ENCODE measurements at regions not wholly inside any gene's neighbourhood (a gene's known extent, or its start where the extent isn't known, plus 50 kb on each side); places are given as distances from the start of the nearest gene placed in this dataset.
A peak's percentile ranks its signal among the peaks of the same experiment; 100 is the strongest.

DNA sequence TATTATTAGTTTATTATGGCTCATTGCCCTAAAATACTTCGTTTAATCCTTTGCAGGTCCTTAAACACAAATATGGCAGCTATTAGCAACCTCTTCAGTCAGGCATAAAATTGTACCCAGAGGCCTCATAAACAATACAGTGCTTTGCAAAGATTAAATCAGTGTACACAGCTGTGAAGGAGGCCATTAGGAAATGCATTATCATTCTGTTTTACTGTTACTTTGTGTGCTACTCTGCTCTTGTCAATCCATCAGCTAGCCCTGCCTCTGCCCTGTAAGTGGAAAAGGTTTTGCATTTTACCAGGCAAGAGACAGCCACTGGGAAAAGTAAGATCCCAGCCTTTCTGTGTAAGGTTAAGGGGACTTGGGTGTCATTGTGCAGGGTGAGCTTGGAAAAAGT, 415.7 kb upstream of the DAB1 start:
- TF ChIP-seq, protein P1, sequence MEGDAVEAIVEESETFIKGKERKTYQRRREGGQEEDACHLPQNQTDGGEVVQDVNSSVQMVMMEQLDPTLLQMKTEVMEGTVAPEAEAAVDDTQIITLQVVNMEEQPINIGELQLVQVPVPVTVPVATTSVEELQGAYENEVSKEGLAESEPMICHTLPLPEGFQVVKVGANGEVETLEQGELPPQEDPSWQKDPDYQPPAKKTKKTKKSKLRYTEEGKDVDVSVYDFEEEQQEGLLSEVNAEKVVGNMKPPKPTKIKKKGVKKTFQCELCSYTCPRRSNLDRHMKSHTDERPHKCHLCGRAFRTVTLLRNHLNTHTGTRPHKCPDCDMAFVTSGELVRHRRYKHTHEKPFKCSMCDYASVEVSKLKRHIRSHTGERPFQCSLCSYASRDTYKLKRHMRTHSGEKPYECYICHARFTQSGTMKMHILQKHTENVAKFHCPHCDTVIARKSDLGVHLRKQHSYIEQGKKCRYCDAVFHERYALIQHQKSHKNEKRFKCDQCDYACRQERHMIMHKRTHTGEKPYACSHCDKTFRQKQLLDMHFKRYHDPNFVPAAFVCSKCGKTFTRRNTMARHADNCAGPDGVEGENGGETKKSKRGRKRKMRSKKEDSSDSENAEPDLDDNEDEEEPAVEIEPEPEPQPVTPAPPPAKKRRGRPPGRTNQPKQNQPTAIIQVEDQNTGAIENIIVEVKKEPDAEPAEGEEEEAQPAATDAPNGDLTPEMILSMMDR (IDR thresholded peaks at IDR 0.05): no peak
- Mint-ChIP-seq H3K27me3 (ENCODE audit: insufficient read depth) (no peaks in the 10 kb centered on the region), H3K4me1 (ENCODE audit: low read depth) (no peaks in the 10 kb centered on the region; the same call in 1 of the 2 replicates), H3K36me3 (ENCODE audit: low read depth) (no peaks in the 10 kb centered on the region; the same call in 1 of the 2 replicates), H3K9me3 (peaks cover 43% of the 10 kb centered on the region), H3K4me3 (no peak overlapping the region), H3K27ac (no peak overlapping the region)
- no peak for DNase-seq

DNA sequence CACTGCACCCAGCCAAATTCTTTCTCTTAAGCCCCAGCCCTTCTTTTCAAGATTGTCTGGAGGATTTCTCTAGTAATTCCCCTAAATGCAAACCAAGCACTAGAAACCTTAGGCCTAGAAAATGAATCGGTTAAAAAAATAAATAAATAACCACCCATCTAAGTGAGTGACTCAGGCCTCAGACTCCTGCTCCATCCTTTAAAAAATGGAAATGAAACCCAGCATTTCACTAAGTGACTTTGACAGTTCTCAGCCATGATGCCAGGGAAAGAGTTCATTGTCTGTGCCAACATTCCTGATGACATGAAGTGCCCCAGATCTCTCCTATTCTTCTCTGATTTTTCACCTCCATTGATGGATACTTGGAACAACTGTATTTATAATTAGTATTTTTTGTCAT, 415.2 kb upstream of the DAB1 start:
- no peaks in the 10 kb centered on the region for H3K27me3 Mint-ChIP-seq (ENCODE audit: insufficient read depth)
- H3K36me3 Mint-ChIP-seq (ENCODE audit: low read depth): no peaks in the 10 kb centered on the region; the same call in 1 of the 2 replicates
- DNase-seq: peak; percentile 29
- TF ChIP-seq, protein P1 (IDR thresholded peaks at IDR 0.05): no peak
- no peak overlapping the region for H3K4me3 Mint-ChIP-seq
- no peaks in the 10 kb centered on the region; the same call in 1 of the 2 replicates for H3K4me1 Mint-ChIP-seq (ENCODE audit: low read depth)
- peaks cover 43% of the 10 kb centered on the region for H3K9me3 Mint-ChIP-seq
- no peak overlapping the region for H3K27ac Mint-ChIP-seq

DNA sequence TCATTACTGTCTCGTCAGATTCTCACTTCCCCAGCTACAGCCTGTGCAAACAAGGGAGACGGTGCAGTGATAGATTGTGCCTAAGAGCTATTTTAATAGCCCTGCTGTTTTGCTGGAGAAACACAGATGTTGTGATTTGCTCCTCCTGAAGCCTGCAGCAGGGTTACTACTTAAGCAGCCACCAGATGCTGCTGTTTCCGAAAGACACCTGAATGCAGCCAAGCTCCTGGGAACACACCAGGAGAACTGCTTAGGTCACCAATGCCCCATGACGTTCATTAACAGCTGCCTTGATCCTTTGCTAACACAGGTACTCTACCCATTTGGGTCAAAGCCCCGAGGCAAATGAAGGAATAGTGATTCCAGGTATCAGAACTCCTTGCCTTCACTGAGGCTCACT, 411.8 kb upstream of the DAB1 start:
- H3K27me3 Mint-ChIP-seq (ENCODE audit: insufficient read depth): no peaks in the 10 kb centered on the region
- DNase-seq: no peak
- TF ChIP-seq, protein P1 (IDR thresholded peaks at IDR 0.05): no peak
- H3K4me3 Mint-ChIP-seq: no peak overlapping the region
- no peaks in the 10 kb centered on the region for H3K4me1 Mint-ChIP-seq (ENCODE audit: low read depth)
- no peaks in the 10 kb centered on the region; the same call in 1 of the 2 replicates for H3K36me3 Mint-ChIP-seq (ENCODE audit: low read depth)
- H3K27ac Mint-ChIP-seq: no peak overlapping the region
- H3K9me3 Mint-ChIP-seq: peaks cover 28% of the 10 kb centered on the region

DNA sequence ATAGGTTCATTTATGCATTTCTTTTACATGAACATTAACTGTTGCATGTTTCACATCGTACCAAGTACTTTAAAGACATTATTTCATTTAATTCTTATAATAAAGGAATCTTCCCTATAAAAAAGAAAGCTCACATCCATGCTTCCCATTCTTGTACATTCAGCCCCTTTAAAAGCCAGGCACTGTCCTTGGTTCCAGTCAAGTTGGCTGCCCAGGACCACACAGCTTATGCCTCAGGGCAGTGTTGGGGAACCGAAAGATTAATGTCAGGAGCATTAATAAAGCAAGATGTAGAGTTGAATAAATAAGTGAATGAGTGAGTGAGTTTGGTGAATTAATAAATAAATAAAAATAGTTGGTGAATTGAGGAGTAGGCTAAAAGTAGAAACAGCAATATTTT, 409.4 kb upstream of the DAB1 start:
- Mint-ChIP-seq H3K36me3 (ENCODE audit: low read depth) (no peaks in the 10 kb centered on the region; the same call in 1 of the 2 replicates), H3K9me3 (peaks cover 22% of the 10 kb centered on the region), H3K27me3 (ENCODE audit: insufficient read depth) (no peaks in the 10 kb centered on the region), H3K4me1 (ENCODE audit: low read depth) (no peaks in the 10 kb centered on the region), H3K27ac (no peak overlapping the region), H3K4me3 (no peak overlapping the region)
- DNase-seq: no peak
- TF ChIP-seq, protein P1 (IDR thresholded peaks at IDR 0.05): no peak

DNA sequence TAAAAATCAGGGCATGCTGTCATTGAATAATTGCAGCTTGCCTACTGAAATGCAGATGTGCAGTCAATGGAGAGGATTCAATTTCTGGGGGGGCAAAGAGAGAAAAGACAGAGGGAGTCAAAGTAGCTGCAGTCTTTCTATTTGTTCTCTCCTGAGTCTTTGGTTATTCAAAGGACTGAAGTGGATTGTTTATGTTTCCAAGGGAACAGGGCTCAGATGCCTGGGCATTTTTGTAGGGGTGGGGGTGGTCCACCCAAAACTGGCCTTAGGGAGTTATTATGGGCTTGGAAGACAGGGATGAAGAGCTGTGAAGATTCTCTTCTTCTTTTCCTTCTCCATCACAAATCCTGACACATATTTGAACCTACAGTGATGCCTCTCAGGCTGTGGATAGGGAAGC, 408.8 kb upstream of the DAB1 start:
- Mint-ChIP-seq H3K9me3 (peaks cover 19% of the 10 kb centered on the region), H3K4me3 (no peak overlapping the region), H3K36me3 (ENCODE audit: low read depth) (no peaks in the 10 kb centered on the region; the same call in 1 of the 2 replicates), H3K27ac (no peak overlapping the region), H3K27me3 (ENCODE audit: insufficient read depth) (no peaks in the 10 kb centered on the region), H3K4me1 (ENCODE audit: low read depth) (no peaks in the 10 kb centered on the region)
- DNase-seq: no peak
- TF ChIP-seq, protein P1 (IDR thresholded peaks at IDR 0.05): no peak

DNA sequence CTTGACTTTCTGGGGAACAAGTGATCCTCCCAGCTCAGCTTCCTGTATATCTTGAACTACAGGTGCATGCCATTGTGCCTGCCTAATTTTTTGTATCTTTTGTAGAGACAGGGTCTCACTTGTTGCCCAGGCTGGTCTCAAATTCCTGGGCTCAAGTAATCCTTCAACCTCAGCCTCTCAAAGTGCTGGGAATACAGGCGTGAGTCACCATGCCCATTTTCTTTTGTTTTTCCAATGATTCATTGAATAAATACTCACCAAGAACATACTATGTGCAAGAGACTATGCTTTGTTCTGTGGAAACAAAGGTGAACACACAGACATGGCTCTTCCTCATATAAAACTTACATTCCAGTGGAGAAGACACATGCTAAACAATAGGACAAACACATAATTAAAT, 407.8 kb upstream of the DAB1 start:
- peak; percentile 8 for DNase-seq
- no peaks in the 10 kb centered on the region for H3K36me3 Mint-ChIP-seq (ENCODE audit: low read depth)
- H3K4me1 Mint-ChIP-seq (ENCODE audit: low read depth): no peaks in the 10 kb centered on the region
- TF ChIP-seq, protein P1 (IDR thresholded peaks at IDR 0.05): no peak
- no peak overlapping the region for H3K27ac Mint-ChIP-seq
- peaks cover 18% of the 10 kb centered on the region for H3K9me3 Mint-ChIP-seq
- H3K27me3 Mint-ChIP-seq (ENCODE audit: insufficient read depth): peaks cover 2% of the 10 kb centered on the region; the same call in 1 of the 2 replicates
- no peak overlapping the region for H3K4me3 Mint-ChIP-seq

All from HFFc6 (cell line).